Caco-2 (cell line): ENCODE measurements at regions not wholly inside any gene's neighbourhood (a gene's known extent, or its start where the extent isn't known, plus 50 kb on each side); places are given as distances from the start of the nearest gene placed in this dataset.

Experiments
- BruUV-seq: library from RNA; stranded (reverse); fragments of 400-500 nt; replicated peaks from 2 replicates; lab custom pipeline; 2021; lab: Mats Ljungman, UMichigan
- CTCF ChIA-PET: fragments of 300-600 bp; sonication (Branson Sonifier 250); formaldehyde crosslinking; loops from one replicate; lab custom pipeline; 2022; ENCODE audit warnings: antibody characterized with exemption; lab: Charles Lee
- POLR2A ChIA-PET: fragments of 300-600 bp; sonication (Branson Sonifier 250); formaldehyde crosslinking; loops from one replicate; lab custom pipeline; 2022; ENCODE audit warnings: antibody characterized with exemption; lab: Charles Lee
- DNase-seq, 2 experiments: peaks; one replicate each; pipeline versions ENCODE4 v3.0.0 to v3.0.0-alpha.2; 2020 to 2022
- H3K27me3 ChIP-seq: replicated peaks from 2 replicates; pipeline ENCODE4 v1.6.0; 2011; ENCODE audit warnings: low read length; ENCODE audit not compliant: control insufficient read depth, insufficient read depth
- H3K36me3 ChIP-seq: 2 replicates; pipeline ENCODE4 v1.5.1; 2011; ENCODE audit warnings: low read length; ENCODE audit not compliant: control insufficient read depth, insufficient read depth
- H3K4me1 ChIP-seq: fragments of 250-450 bp; sonication (Bioruptor Pico); 2 replicates; pipeline ENCODE4 v1.5.1; 2020; ENCODE audit warnings: mild to moderate bottlenecking
- H3K4me3 ChIP-seq: 2 replicates; pipeline ENCODE4 v1.5.1; 2011; ENCODE audit warnings: low read depth, mild to moderate bottlenecking, control low read depth, low read length
- H3K9me3 ChIP-seq: fragments of 250-450 bp; sonication (Bioruptor Pico); 2 replicates; pipeline ENCODE4 v1.5.1; 2020; ENCODE audit warnings: mild to moderate bottlenecking, moderate library complexity
- H3K27ac Mint-ChIP-seq: one replicate; pipeline ENCODE4 v1.8.0; 2022; ENCODE audit warnings: mixed read lengths; ENCODE audit not compliant: unreplicated experiment
- H3K27me3 Mint-ChIP-seq: one replicate; pipeline ENCODE4 v1.8.0; 2022; ENCODE audit warnings: mixed read lengths; ENCODE audit not compliant: insufficient read depth, unreplicated experiment
- H3K36me3 Mint-ChIP-seq: one replicate; pipeline ENCODE4 v1.8.0; 2022; ENCODE audit warnings: mild to moderate bottlenecking, mixed read lengths; ENCODE audit not compliant: insufficient read depth, unreplicated experiment
- H3K4me1 Mint-ChIP-seq: one replicate; pipeline ENCODE4 v1.8.0; 2022; ENCODE audit warnings: low read depth, mixed read lengths; ENCODE audit not compliant: unreplicated experiment
- H3K4me3 Mint-ChIP-seq: one replicate; pipeline ENCODE4 v1.8.0; 2022; ENCODE audit warnings: mild to moderate bottlenecking, moderate library complexity, mixed read lengths; ENCODE audit not compliant: unreplicated experiment
- H3K9me3 Mint-ChIP-seq: one replicate; pipeline ENCODE4 v1.8.0; 2022; ENCODE audit warnings: mixed read lengths; ENCODE audit not compliant: unreplicated experiment
- intact Hi-C: fragments of 100-400 bp; cut with micrococcal nuclease; formaldehyde crosslinking; loops from one replicate; pipeline ENCODE4 v1.10.0; 2022; ENCODE audit not compliant: unreplicated experiment
- TF ChIP-seq, protein P1 (sequence below), 2 experiments: fragments of 200-600 bp in 1 of 2; IDR thresholded peaks; 1 replicate in 1 of 2; 2 replicates in 1 of 2; pipeline versions ENCODE4 v1.5.1 to v1.8.0; 2011 to 2022; ENCODE audit warnings: antibody characterized with exemption in 1 of 2, control low read depth in 1 of 2, inconsistent platforms in 1 of 2, low read depth in 1 of 2, low read length in 1 of 2, mild to moderate bottlenecking in 1 of 2, moderate library complexity in 1 of 2; ENCODE audit not compliant: insufficient read depth in 1 of 2, severe bottlenecking in 1 of 2, unreplicated experiment in 1 of 2

DNA sequence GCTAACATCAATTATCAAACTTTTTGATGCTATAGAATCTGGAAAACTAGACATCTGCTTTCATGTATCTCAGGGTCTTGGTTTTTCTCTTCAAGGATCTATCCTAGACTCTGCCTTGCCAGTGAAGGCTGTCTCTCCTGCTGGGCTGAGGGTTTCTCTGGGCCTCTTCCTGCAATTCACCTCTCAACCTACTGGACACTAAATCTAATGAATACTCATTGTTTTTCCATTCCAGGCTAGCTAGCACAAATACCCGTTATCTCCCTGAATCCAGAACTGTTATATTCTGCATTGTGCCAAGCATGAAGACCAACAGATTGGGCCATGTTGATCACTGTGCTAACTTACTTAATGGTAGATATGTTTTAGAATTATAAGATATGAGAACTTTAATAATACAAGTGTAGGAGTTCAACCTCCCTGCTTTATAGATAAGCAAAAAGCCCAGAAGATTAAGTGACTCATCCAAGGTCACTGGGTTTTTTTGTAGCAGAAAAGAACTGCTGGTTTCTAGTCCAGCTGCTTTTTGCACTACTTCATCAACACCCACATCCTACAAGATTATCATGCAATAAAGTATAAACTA, 56.5 kb upstream of the RNF38 start:
- intact Hi-C loops: no loop called here
- H3K9me3 ChIP-seq: no peaks in the 10 kb centered on the region
- no peaks in the 10 kb centered on the region for H3K27me3 ChIP-seq
- Mint-ChIP-seq H3K9me3 (no peaks in the 10 kb centered on the region), H3K4me1 (no peaks in the 10 kb centered on the region), H3K36me3 (peaks cover 10% of the 10 kb centered on the region), H3K27ac (no peak overlapping the region), H3K4me3 (no peak overlapping the region), H3K27me3 (no peaks in the 10 kb centered on the region)
- CTCF ChIA-PET: no interaction called here
- BruUV-seq: no TSS peak
- H3K36me3 ChIP-seq: no peaks in the 10 kb centered on the region
- POLR2A ChIA-PET: no interaction called here
- no peaks in the 10 kb centered on the region for H3K4me1 ChIP-seq
- no peak for DNase-seq
- TF ChIP-seq, protein P1, sequence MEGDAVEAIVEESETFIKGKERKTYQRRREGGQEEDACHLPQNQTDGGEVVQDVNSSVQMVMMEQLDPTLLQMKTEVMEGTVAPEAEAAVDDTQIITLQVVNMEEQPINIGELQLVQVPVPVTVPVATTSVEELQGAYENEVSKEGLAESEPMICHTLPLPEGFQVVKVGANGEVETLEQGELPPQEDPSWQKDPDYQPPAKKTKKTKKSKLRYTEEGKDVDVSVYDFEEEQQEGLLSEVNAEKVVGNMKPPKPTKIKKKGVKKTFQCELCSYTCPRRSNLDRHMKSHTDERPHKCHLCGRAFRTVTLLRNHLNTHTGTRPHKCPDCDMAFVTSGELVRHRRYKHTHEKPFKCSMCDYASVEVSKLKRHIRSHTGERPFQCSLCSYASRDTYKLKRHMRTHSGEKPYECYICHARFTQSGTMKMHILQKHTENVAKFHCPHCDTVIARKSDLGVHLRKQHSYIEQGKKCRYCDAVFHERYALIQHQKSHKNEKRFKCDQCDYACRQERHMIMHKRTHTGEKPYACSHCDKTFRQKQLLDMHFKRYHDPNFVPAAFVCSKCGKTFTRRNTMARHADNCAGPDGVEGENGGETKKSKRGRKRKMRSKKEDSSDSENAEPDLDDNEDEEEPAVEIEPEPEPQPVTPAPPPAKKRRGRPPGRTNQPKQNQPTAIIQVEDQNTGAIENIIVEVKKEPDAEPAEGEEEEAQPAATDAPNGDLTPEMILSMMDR (IDR thresholded peaks at IDR 0.05; ENCODE audit: insufficient read depth in 1 of 2, low read depth in 1 of 2, low read length in 1 of 2, severe bottlenecking in 1 of 2, unreplicated experiment in 1 of 2): no peak
- H3K4me3 ChIP-seq: no peak overlapping the region

DNA sequence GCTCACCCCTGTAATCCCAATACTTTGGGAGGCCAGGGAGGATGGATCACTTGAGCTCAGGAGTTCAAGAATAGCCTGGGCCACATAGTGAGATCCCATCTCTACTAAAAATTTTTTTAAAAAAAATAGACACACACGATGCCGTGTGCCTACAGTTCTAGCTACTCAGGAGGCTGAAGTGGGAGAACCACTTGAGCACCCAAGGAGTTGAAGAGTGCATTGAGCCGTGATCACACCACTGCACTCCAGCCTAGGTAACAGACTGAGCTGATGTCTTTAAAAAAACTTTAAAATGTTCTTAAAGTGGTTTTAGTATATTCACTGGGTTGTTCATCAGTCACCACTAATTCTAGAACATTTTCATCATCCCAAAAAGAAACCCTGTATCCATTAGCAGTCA, 51.9 kb upstream of the RNF38 start:
- POLR2A ChIA-PET: no interaction called here
- H3K27ac Mint-ChIP-seq: no peak overlapping the region

DNA sequence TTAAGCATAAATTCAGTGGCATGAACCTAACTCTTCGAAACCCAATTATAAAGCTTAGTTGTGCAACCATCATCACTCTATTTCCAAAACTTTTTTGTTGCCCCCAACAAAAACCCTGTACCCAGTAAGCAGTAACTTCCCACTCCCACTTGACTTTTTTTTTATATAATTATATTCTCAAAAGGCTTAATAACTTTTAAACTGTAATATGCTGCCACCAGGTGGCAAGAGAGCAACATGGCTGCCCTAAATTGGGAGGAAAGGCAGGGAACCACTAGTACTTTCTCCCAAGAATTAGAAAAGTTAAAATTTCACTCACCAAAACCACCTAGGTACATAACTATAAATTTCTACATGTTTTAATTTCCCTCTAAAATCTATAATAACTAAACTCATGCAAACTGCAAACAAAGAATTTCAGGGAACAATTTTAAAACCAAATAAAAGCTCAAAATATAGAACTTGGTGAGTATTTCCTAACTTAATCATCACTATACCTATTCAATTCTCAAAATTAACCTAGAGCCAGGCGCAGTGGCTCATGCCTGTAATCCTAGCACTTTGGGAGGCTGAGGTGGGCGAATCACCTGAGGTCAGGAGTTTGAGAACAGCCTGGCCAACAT, 50.2 kb upstream of the RNF38 start:
- H3K4me3 ChIP-seq: no peak overlapping the region
- peak; percentile 37 to 47 for DNase-seq
- no peak overlapping the region for H3K27ac Mint-ChIP-seq
- no peaks in the 10 kb centered on the region for H3K4me1 ChIP-seq
- intact Hi-C loops: loop anchor here (1.0 to 2.0 kb wide), 2 partner anchors 43 to 107 kb away; no protein-coding TSS in a partner anchor
- ChIA-PET CTCF (interaction anchor here (1.0 to 9.2 kb wide), 4 partner anchors 41 to 49 kb away, joined by 3 to 98 read pairs (median 6); no protein-coding TSS in a partner anchor), POLR2A (no interaction called here)
- H3K36me3 Mint-ChIP-seq: peaks cover 4% of the 10 kb centered on the region
- TF ChIP-seq, protein P1 (IDR thresholded peaks at IDR 0.05; ENCODE audit: insufficient read depth in 1 of 2, low read depth in 1 of 2, low read length in 1 of 2, severe bottlenecking in 1 of 2, unreplicated experiment in 1 of 2): peak; percentile 63 to 77
- H3K9me3 Mint-ChIP-seq: no peaks in the 10 kb centered on the region
- no peaks in the 10 kb centered on the region for H3K4me1 Mint-ChIP-seq
- no peaks in the 10 kb centered on the region for H3K36me3 ChIP-seq
- no TSS peak for BruUV-seq
- no peaks in the 10 kb centered on the region for H3K27me3 Mint-ChIP-seq
- H3K4me3 Mint-ChIP-seq: no peak overlapping the region
- no peaks in the 10 kb centered on the region for H3K27me3 ChIP-seq
- no peaks in the 10 kb centered on the region for H3K9me3 ChIP-seq

More for the DNA sequence above, 51.9 kb upstream of the RNF38 start:
- H3K4me1 ChIP-seq: no peaks in the 10 kb centered on the region
- H3K4me3 ChIP-seq: no peak overlapping the region
- no TSS peak for BruUV-seq
- Mint-ChIP-seq H3K27me3 (no peaks in the 10 kb centered on the region), H3K9me3 (no peaks in the 10 kb centered on the region), H3K4me1 (no peaks in the 10 kb centered on the region), H3K4me3 (no peak overlapping the region), H3K36me3 (peaks cover 5% of the 10 kb centered on the region)
- no peak for DNase-seq
- CTCF ChIA-PET: interaction anchor here (0.6 to 9.2 kb wide), 2 partner anchors 14 to 45 kb away, joined by 4 to 98 read pairs; no protein-coding TSS in a partner anchor
- no peaks in the 10 kb centered on the region for H3K27me3 ChIP-seq
- no peaks in the 10 kb centered on the region for H3K9me3 ChIP-seq
- TF ChIP-seq, protein P1 (IDR thresholded peaks at IDR 0.05; ENCODE audit: insufficient read depth in 1 of 2, low read depth in 1 of 2, low read length in 1 of 2, severe bottlenecking in 1 of 2, unreplicated experiment in 1 of 2): no peak
- H3K36me3 ChIP-seq: no peaks in the 10 kb centered on the region
- intact Hi-C loops: loop anchor here (2.0 kb wide), 1 partner anchor 105 kb away; no protein-coding TSS in a partner anchor
